ENCODE measurements at regions not wholly inside any gene's neighbourhood (a gene's known extent, or its start where the extent isn't known, plus 50 kb on each side); places are given as distances from the start of the nearest gene placed in this dataset.
A peak's percentile ranks its signal among the peaks of the same experiment; 100 is the strongest.

- Histone ChIP-seq H4K20me1 (ENCODE audit: insufficient read depth, low read length) (no peaks in the 10 kb centered on the region), H3K9ac (ENCODE audit: low read length) (no peak overlapping the region), H3K4me1 (ENCODE audit: insufficient read depth, low read length) (peaks cover 6% of the 10 kb centered on the region), H3K27ac (ENCODE audit: low read depth, low read length) (no peak overlapping the region), H3K27me3 (ENCODE audit: insufficient read depth, low read length) (no peaks in the 10 kb centered on the region), H3K4me2 (ENCODE audit: low read length) (no peak overlapping the region), H3K9me3 (ENCODE audit: insufficient read depth, low read depth, low read length) (no peaks in the 10 kb centered on the region), H2AFZ (ENCODE audit: low read depth, low read length) (no peak overlapping the region), H3K36me3 (ENCODE audit: insufficient read depth, low read length) (no peaks in the 10 kb centered on the region), H3K79me2 (ENCODE audit: insufficient read depth, low read length) (no peaks in the 10 kb centered on the region), H3K4me3 (ENCODE audit: insufficient read depth, low read depth, low read length) (no peak overlapping the region)
- peak overlapping the region; percentile 34 for H3K27ac Mint-ChIP-seq (ENCODE audit: unreplicated experiment)
- H3K4me3 Mint-ChIP-seq (ENCODE audit: unreplicated experiment): no peak overlapping the region
- peaks cover 14% of the 10 kb centered on the region for H3K4me1 Mint-ChIP-seq (ENCODE audit: low read depth, unreplicated experiment)
- peaks cover 5% of the 10 kb centered on the region for H3K27me3 Mint-ChIP-seq (ENCODE audit: low read depth, unreplicated experiment)
- TF ChIP-seq CTCF (IDR thresholded peaks at IDR 0.05; ENCODE audit: insufficient read depth, low read depth, low read length): no peak
- TF ChIP-seq EZH2 (IDR thresholded peaks at IDR 0.05; ENCODE audit: insufficient read depth, low read length): no peak
- DNase-seq (ENCODE audit: low read depth): peak; percentile 49
- peaks cover 3% of the 10 kb centered on the region for H3K36me3 Mint-ChIP-seq (ENCODE audit: low read depth, unreplicated experiment)
- peaks cover under 1% of the 10 kb centered on the region for H3K9me3 Mint-ChIP-seq (ENCODE audit: unreplicated experiment)
- no peak for FAIRE-seq
Observed at GRCh38 chr5:159817262-159818029, 98.8 kb upstream of the ADRA1B start.

DNA sequence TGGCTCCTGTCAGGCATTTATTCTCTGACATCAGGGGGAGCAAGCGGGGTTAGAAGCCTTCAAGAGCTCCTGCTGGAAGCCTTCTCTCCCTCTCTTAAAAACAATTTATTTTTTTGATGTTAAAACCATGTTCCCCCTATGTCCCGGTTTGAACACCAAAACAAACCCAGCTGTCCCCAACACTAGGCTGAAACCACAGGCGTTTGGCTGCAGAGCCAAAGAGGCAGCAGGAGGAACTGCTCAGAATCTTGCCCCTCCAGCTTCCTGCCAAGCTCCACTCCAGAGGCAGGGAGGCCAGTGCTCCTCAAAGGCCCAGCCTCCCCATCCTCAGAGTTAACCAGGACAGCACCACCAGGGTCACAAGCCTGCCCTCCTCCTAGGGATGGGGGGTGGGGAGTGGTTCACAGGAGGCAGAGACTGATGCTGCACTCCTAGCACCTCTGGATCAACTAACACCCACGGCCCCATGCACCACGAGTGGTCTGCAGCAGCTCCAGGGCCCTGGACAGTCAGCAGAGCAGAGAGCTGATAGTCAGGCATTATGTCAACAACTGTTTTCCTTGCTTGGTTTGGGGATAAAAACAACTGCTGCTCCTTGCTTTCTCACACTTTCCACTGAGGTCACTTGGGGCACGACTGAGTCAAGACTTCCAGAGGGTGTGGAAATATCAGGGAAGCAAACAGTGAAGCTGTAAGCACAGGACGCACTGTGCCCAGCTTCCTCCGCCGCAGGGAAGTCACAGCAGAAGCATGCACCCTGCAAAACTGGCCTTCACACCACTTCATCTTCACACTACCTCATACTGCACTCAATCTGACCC is 96.5 kb upstream of the ADRA1B start:
- Histone ChIP-seq H3K4me1 (ENCODE audit: insufficient read depth, low read length) (peaks cover 6% of the 10 kb centered on the region), H3K9ac (ENCODE audit: low read length) (no peak overlapping the region), H3K9me3 (ENCODE audit: insufficient read depth, low read depth, low read length) (no peaks in the 10 kb centered on the region), H2AFZ (ENCODE audit: low read depth, low read length) (no peak overlapping the region), H3K79me2 (ENCODE audit: insufficient read depth, low read length) (no peaks in the 10 kb centered on the region), H3K27me3 (ENCODE audit: insufficient read depth, low read length) (no peaks in the 10 kb centered on the region), H3K36me3 (ENCODE audit: insufficient read depth, low read length) (no peaks in the 10 kb centered on the region), H4K20me1 (ENCODE audit: insufficient read depth, low read length) (no peaks in the 10 kb centered on the region), H3K4me3 (ENCODE audit: insufficient read depth, low read depth, low read length) (no peak overlapping the region), H3K4me2 (ENCODE audit: low read length) (no peak overlapping the region), H3K27ac (ENCODE audit: low read depth, low read length) (no peak overlapping the region)
- Mint-ChIP-seq H3K4me3 (ENCODE audit: unreplicated experiment) (no peak overlapping the region), H3K4me1 (ENCODE audit: low read depth, unreplicated experiment) (peaks cover 14% of the 10 kb centered on the region), H3K27ac (ENCODE audit: unreplicated experiment) (no peak overlapping the region), H3K9me3 (ENCODE audit: unreplicated experiment) (peaks cover 2% of the 10 kb centered on the region), H3K27me3 (ENCODE audit: low read depth, unreplicated experiment) (peaks cover 7% of the 10 kb centered on the region), H3K36me3 (ENCODE audit: low read depth, unreplicated experiment) (peaks cover 3% of the 10 kb centered on the region)
- no peak for TF ChIP-seq CTCF (IDR thresholded peaks at IDR 0.05; ENCODE audit: insufficient read depth, low read depth, low read length)
- FAIRE-seq (peak; percentile 81), DNase-seq (ENCODE audit: low read depth) (no peak)
